DND-41 (cell line): ENCODE measurements at regions not wholly inside any gene's neighbourhood (a gene's known extent, or its start where the extent isn't known, plus 50 kb on each side); places are given as distances from the start of the nearest gene placed in this dataset.

Source experiments
- ATAC-seq: fragments of 200-7000 bp; cut with Tn5 transposase; 3 replicates; pipeline ENCODE4 v1.9.1; 2021; ENCODE audit warnings: low read depth; ENCODE audit not compliant: insufficient read depth
- DNase-seq: peaks from one replicate; pipeline ENCODE4 v3.0.0-alpha.2; 2020
- H2AFZ ChIP-seq: 2 replicates; pipeline ENCODE4 v1.6.0; 2012; ENCODE audit warnings: low read depth, low read length
- H3K27ac ChIP-seq: 2 replicates; pipeline ENCODE4 v1.5.1; 2012; ENCODE audit warnings: low read length, inconsistent platforms
- H3K27me3 ChIP-seq: fragments of 200-600 bp; sonication (generic); 2 replicates; pipeline ENCODE4 v1.6.0; 2012; ENCODE audit warnings: low read length, mild to moderate bottlenecking, inconsistent platforms; ENCODE audit not compliant: insufficient read depth, poor library complexity
- H3K36me3 ChIP-seq: 2 replicates; pipeline ENCODE4 v1.5.1; 2012; ENCODE audit warnings: low read length, inconsistent platforms; ENCODE audit not compliant: insufficient read depth
- H3K4me1 ChIP-seq: 2 replicates; pipeline ENCODE4 v1.5.1; 2012; ENCODE audit warnings: mild to moderate bottlenecking, low read length; ENCODE audit not compliant: insufficient read depth
- H3K4me2 ChIP-seq: 2 replicates; pipeline ENCODE4 v1.6.0; 2012; ENCODE audit warnings: mild to moderate bottlenecking, moderate library complexity, low read length, inconsistent platforms; ENCODE audit not compliant: insufficient read depth
- H3K4me3 ChIP-seq, 2 experiments: fragments of 200-600 bp in 1 of 2; shearing (Covaris generic) in 1 of 2; 2 replicates each; pipeline ENCODE4 v1.5.1; 2012 to 2016; ENCODE audit warnings: inconsistent platforms in 2 of 2, low read length in 2 of 2, mild to moderate bottlenecking in 2 of 2, low read depth in 1 of 2, moderate library complexity in 1 of 2
- H3K79me2 ChIP-seq: 2 replicates; pipeline ENCODE4 v1.6.0; 2012; ENCODE audit warnings: low read length, inconsistent platforms; ENCODE audit not compliant: insufficient read depth
- H3K9ac ChIP-seq: 2 replicates; pipeline ENCODE4 v1.6.0; 2012; ENCODE audit warnings: low read depth, mild to moderate bottlenecking, inconsistent platforms, low read length, moderate library complexity
- H3K9me3 ChIP-seq: 2 replicates; pipeline ENCODE4 v1.5.1; 2012; ENCODE audit warnings: low read length, moderate library complexity, mild to moderate bottlenecking, inconsistent platforms; ENCODE audit not compliant: insufficient read depth, severe bottlenecking
- H4K20me1 ChIP-seq: 2 replicates; pipeline ENCODE4 v1.6.0; 2012; ENCODE audit warnings: low read length; ENCODE audit not compliant: insufficient read depth
- EZH2 ChIP-seq: IDR thresholded peaks from 3 replicates; pipeline ENCODE4 v1.6.1; 2012; ENCODE audit warnings: borderline replicate concordance, low read depth, mild to moderate bottlenecking, moderate library complexity, low read length, inconsistent platforms; ENCODE audit not compliant: severe bottlenecking
- TF ChIP-seq, protein P1 (sequence below): IDR thresholded peaks from 2 replicates; pipeline ENCODE4 v1.5.1; 2012; ENCODE audit warnings: borderline replicate concordance, low read length, moderate library complexity, mild to moderate bottlenecking; ENCODE audit not compliant: poor library complexity, severe bottlenecking; ENCODE audit errors: extremely low read depth

DNA sequence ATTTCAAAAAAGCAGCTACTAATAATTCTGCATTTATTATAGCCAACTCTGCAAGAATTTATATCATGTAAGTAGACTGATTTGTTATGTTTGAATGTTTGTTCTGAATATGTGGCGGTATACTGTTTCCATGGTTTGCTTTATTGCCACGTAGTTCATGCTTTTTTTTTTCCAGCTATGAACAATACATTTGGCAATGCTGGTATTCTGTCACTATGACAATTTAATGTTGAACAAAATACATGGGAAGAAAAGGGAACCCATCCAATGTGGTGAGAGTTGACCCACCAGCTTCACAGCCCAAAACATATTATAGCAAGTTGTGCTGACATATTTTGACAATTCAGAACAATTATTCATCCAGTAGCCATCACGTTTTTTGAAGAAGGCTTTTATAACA, 145.6 kb downstream of the CCDC71L start:
- ATAC-seq, result no peak
- H3K9me3 ChIP-seq, result no peaks in the 10 kb centered on the region
- H3K4me3 ChIP-seq, result no peak overlapping the region
- no peak for TF ChIP-seq EZH2
- TF ChIP-seq, protein P1, sequence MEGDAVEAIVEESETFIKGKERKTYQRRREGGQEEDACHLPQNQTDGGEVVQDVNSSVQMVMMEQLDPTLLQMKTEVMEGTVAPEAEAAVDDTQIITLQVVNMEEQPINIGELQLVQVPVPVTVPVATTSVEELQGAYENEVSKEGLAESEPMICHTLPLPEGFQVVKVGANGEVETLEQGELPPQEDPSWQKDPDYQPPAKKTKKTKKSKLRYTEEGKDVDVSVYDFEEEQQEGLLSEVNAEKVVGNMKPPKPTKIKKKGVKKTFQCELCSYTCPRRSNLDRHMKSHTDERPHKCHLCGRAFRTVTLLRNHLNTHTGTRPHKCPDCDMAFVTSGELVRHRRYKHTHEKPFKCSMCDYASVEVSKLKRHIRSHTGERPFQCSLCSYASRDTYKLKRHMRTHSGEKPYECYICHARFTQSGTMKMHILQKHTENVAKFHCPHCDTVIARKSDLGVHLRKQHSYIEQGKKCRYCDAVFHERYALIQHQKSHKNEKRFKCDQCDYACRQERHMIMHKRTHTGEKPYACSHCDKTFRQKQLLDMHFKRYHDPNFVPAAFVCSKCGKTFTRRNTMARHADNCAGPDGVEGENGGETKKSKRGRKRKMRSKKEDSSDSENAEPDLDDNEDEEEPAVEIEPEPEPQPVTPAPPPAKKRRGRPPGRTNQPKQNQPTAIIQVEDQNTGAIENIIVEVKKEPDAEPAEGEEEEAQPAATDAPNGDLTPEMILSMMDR, result no peak
- no peak for DNase-seq
- H3K4me2 ChIP-seq, result no peak overlapping the region
- H2AFZ ChIP-seq, result no peak overlapping the region
- no peaks in the 10 kb centered on the region for H3K79me2 ChIP-seq
- peaks cover 8% of the 10 kb centered on the region for H3K27me3 ChIP-seq
- H3K36me3 ChIP-seq, result no peaks in the 10 kb centered on the region
- H3K27ac ChIP-seq, result no peak overlapping the region
- H3K9ac ChIP-seq, result no peak overlapping the region
- no peaks in the 10 kb centered on the region for H3K4me1 ChIP-seq
- no peaks in the 10 kb centered on the region for H4K20me1 ChIP-seq

DNA sequence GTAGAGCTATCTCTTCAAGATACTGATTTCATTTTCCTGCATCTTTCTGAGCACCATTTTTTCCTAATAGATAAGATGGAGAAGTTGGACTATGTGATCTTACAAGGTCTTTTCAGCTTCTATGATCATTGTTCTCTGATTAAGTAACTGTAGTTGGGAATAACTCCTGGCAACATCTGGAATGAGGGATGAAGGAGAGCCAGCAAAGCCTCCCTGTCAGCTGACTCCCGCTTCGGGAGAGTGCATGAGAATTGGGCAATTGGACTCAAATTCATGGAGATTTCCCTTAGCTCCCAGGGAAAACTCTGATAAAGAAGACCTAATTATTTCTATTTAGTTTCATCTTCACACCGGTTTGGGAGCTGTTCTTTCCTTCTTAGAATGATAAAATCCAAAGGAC, 146.1 kb downstream of the CCDC71L start:
- no peak overlapping the region for H3K4me2 ChIP-seq
- DNase-seq, result no peak
- no peaks in the 10 kb centered on the region for H3K9me3 ChIP-seq
- no peak overlapping the region for H3K4me3 ChIP-seq
- no peak for ATAC-seq
- no peak overlapping the region for H3K9ac ChIP-seq
- no peak overlapping the region for H3K27ac ChIP-seq
- H2AFZ ChIP-seq, result no peak overlapping the region
- no peaks in the 10 kb centered on the region for H3K36me3 ChIP-seq
- H3K79me2 ChIP-seq, result no peaks in the 10 kb centered on the region
- H4K20me1 ChIP-seq, result no peaks in the 10 kb centered on the region
- peaks cover 8% of the 10 kb centered on the region for H3K27me3 ChIP-seq
- no peak for TF ChIP-seq EZH2
- TF ChIP-seq, protein P1, result no peak
- no peaks in the 10 kb centered on the region for H3K4me1 ChIP-seq

DNA sequence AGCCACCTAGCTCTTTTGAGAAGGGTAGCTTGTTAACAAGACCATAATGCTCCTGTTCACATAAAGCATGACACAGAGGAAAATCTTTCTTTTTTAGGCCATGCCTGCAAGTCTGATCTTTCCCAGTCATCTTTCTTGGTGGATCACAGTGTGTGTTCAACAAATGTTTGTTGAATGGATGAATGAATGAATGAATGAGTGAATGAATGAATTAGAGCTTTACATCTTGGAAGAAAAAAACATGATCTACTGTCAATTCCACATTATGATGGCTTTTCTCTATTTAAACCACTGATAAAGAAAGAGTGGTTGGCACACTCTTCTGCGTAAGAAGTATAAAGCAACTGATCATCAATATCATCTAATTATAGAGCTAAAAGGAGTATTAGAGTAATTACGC, 148.7 kb downstream of the CCDC71L start:
- Histone ChIP-seq H2AFZ (no peak overlapping the region), H3K4me1 (no peaks in the 10 kb centered on the region), H3K4me3 (no peak overlapping the region), H3K36me3 (no peaks in the 10 kb centered on the region), H3K9me3 (no peaks in the 10 kb centered on the region), H3K27ac (no peak overlapping the region), H3K27me3 (peaks cover 5% of the 10 kb centered on the region), H3K9ac (no peak overlapping the region), H4K20me1 (no peaks in the 10 kb centered on the region), H3K79me2 (no peaks in the 10 kb centered on the region), H3K4me2 (no peak overlapping the region)
- TF ChIP-seq, protein P1, result no peak
- DNase-seq (no peak), ATAC-seq (no peak)

DNA sequence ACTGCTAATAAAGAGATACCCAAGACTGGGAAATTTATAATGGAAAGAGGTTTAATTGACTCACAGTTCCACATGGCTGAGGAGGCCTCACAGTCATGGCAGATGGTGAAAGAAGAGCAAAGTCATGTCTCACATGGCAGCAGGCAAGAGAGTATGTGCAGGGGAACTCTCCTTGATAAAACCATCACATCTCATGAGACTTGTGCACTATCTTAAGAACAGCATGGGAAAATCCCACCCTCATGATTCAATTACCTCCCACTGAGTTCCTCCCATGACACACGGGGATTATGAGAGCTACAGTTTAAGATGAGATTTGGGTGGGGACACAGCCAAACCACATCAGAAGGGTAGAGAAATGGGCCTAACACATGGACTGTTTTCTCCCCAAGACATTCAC, 156.3 kb downstream of the CCDC71L start:
- Histone ChIP-seq H3K36me3 (no peaks in the 10 kb centered on the region), H2AFZ (no peak overlapping the region), H3K9ac (no peak overlapping the region), H3K27me3 (no peaks in the 10 kb centered on the region), H3K4me3 (no peak overlapping the region), H3K4me1 (no peaks in the 10 kb centered on the region), H3K27ac (no peak overlapping the region), H3K79me2 (no peaks in the 10 kb centered on the region), H3K4me2 (no peak overlapping the region), H3K9me3 (no peaks in the 10 kb centered on the region), H4K20me1 (no peaks in the 10 kb centered on the region)
- TF ChIP-seq, protein P1, result no peak
- TF ChIP-seq EZH2, result no peak
- ATAC-seq (no peak), DNase-seq (no peak)
